ES-I3 (cell line): ENCODE measurements at regions not wholly inside any gene's neighbourhood (a gene's known extent, or its start where the extent isn't known, plus 50 kb on each side); places are given as distances from the start of the nearest gene placed in this dataset.

Source experiments
- H3K36me3 ChIP-seq: 2 replicates; pipeline ENCODE4 v1.6.1; 2013; ENCODE audit warnings: mild to moderate bottlenecking, low read length, control low read depth, moderate library complexity; ENCODE audit not compliant: insufficient read depth
- H3K4me1 ChIP-seq: 2 replicates; pipeline ENCODE4 v1.6.1; 2013; ENCODE audit warnings: mild to moderate bottlenecking, control low read depth, low read length; ENCODE audit not compliant: insufficient read depth
- H3K9ac ChIP-seq: 2 replicates; pipeline ENCODE4 v1.6.1; 2013; ENCODE audit warnings: low read depth, mild to moderate bottlenecking, low read length, moderate library complexity
- H3K9me3 ChIP-seq: 2 replicates; pipeline ENCODE4 v1.6.1; 2013; ENCODE audit warnings: mild to moderate bottlenecking, low read length, moderate library complexity; ENCODE audit not compliant: control insufficient read depth, insufficient read depth

DNA sequence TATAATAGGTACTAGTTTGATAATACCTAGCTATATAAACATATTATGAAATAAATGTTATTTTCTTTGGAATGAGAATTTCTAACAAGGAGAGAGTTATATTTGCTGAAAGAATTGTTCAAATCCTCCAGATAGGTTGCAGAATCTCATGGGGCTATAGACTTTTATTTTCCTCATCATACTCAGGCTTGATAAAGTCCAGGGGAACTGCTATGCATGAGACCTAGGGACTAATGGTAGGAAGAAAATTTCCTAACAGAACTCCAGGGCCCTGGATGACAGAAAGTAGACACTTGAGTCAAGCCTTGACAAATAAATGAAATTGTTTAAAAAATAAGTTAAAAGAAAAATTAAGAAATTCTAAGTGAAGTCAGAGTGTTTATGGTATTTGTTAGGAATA lies 138.5 kb upstream of the DACH1 start:
- Histone ChIP-seq H3K4me1 (no peaks in the 10 kb centered on the region; the same call in 1 of the 2 replicates), H3K9me3 (no peaks in the 10 kb centered on the region), H3K9ac (no peak overlapping the region), H3K36me3 (no peaks in the 10 kb centered on the region)

DNA sequence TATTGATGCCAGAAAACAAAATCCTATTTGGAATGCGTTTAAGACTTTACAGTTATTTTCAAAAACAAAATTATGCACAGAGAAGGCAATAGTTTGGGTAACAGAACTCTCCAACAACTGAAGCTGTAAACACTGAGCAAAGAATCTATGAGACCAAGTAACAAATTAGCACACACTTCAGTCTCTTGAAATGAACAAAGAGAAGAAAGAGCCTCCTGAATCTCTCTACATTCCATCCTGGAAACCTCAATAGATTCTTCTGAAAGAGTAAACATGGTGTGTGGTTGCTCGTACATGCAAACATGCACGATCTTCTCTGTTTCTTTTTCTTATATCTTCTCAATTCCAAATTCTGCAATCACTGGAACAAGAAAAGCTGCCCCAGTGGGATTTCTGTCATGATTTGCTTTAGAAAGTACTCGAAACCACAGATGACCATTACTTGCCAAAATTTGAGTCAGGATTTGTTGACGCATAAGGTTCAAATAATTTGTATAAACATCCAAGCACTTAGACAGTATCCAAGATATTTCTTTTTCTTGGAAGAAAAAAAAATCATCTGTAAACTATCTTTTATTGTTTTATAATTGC lies 137.9 kb upstream of the DACH1 start:
- Histone ChIP-seq H3K4me1 (no peaks in the 10 kb centered on the region; the same call in 1 of the 2 replicates), H3K9me3 (no peaks in the 10 kb centered on the region), H3K9ac (no peak overlapping the region), H3K36me3 (no peaks in the 10 kb centered on the region)

- Histone ChIP-seq H3K4me1 (no peaks in the 10 kb centered on the region; the same call in 1 of the 2 replicates), H3K9me3 (no peaks in the 10 kb centered on the region), H3K9ac (no peak overlapping the region), H3K36me3 (no peaks in the 10 kb centered on the region)
These were observed 137.2 kb upstream of the DACH1 start for GRCh38 chr13:72004246-72004645.

- Histone ChIP-seq H3K9me3 (no peaks in the 10 kb centered on the region), H3K4me1 (no peaks in the 10 kb centered on the region), H3K36me3 (no peaks in the 10 kb centered on the region), H3K9ac (no peak overlapping the region)
These were observed 131.2 kb upstream of the DACH1 start for GRCh38 chr13:71998223-71998622.

DNA sequence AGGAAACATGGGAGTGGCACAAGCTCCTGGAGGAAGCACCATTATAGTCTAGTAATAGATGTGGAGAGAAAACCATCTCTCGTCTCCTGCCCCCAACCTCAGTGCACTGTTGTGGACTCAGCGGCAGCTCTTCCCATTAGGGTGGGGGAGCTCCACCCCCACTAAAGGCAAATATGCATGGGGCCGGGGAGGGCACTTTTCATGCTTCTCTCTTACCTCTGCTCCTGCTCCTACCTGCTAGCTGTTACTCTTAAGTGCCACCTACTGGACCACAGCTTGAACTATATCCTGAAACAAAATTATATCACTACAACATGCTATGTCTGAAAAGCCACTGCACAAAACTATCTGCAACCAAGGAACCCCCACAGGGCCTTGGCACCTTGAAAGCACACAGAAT lies 112.6 kb upstream of the DACH1 start:
- no peaks in the 10 kb centered on the region for H3K36me3 ChIP-seq
- H3K9ac ChIP-seq: no peak overlapping the region
- 0 out of 2 replicates have a peak, but pooled peaks cover 4% of the 10 kb centered on the region for H3K4me1 ChIP-seq
- peaks cover 4% of the 10 kb centered on the region; the same call in 1 of the 2 replicates for H3K9me3 ChIP-seq

DNA sequence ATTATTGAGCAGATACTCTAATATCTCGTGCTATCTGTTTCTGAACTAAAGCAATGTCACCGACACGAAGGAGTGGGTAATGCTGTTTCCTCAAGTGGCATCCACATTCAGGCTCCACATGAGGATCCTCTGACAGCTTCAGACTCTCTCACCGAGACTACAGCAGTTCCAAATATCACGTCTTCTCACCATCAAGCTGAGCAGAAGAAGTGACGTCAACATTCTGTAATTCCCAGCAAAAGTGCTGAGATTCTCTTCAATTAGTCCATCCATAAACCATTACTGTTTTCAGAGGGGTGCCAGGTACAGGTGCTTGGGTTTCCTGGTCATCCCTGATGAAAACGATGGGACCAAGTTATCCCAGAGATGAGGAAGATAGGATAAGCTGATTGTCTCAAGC lies 110.0 kb upstream of the DACH1 start:
- no peak overlapping the region for H3K9ac ChIP-seq
- no peaks in the 10 kb centered on the region; the same call in 1 of the 2 replicates for H3K9me3 ChIP-seq
- H3K36me3 ChIP-seq: no peaks in the 10 kb centered on the region
- H3K4me1 ChIP-seq: 0 out of 2 replicates have a peak, but pooled peaks cover 4% of the 10 kb centered on the region

- H3K9ac ChIP-seq: no peak overlapping the region
- no peaks in the 10 kb centered on the region for H3K9me3 ChIP-seq
These were observed 101.0 kb upstream of the DACH1 start for GRCh38 chr13:71967990-71968389.

GRCh38 chr13:71964491-71965100 lies 97.6 kb upstream of the DACH1 start:
- Histone ChIP-seq H3K36me3 (no peaks in the 10 kb centered on the region), H3K9me3 (no peaks in the 10 kb centered on the region), H3K4me1 (peaks cover 3% of the 10 kb centered on the region; the same call in 1 of the 2 replicates), H3K9ac (no peak overlapping the region)

More at GRCh38 chr13:71967990-71968389, 101.0 kb upstream of the DACH1 start:
- H3K4me1 ChIP-seq: peaks cover 3% of the 10 kb centered on the region; the same call in 1 of the 2 replicates
- H3K36me3 ChIP-seq: no peaks in the 10 kb centered on the region

DNA sequence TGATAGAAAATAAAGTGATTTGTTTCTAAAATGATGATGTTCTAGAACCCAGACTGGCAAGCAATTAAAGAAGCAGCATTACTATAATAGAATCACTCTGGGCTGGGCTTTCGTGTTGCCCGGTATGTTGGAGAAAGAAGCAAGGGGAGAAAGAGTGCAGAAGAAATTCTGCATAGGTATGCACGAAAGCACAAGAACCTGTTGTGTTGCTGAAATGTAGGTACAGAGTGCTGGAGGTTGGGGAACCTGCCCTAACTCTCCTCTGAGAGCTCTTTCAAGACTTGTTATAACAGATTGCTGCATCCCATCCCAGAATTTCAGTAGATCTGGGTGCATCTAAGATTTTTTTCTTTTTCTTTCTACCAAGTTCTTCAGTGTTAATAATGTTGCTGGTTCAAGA lies 95.7 kb upstream of the DACH1 start:
- Histone ChIP-seq H3K9ac (no peak overlapping the region), H3K4me1 (peaks cover 1% of the 10 kb centered on the region; the same call in 1 of the 2 replicates), H3K9me3 (no peaks in the 10 kb centered on the region), H3K36me3 (no peaks in the 10 kb centered on the region)

DNA sequence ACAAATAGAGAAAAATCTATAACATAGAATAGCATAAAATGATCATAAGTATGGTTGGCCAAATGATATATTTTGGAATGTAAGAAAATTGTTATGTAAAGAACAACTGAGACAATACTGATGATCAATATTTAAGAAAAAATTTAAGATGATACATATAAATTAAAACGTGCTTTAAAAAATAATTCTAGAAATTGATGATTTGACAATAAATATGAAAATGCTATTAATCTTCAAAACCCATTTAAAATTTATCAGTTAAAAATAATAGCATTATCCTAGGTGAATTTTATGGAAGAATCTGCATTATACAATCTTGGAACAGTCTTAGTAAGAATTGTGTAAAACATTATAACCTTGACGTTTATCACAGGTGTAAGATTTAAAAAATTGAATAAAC lies 95.1 kb upstream of the DACH1 start:
- Histone ChIP-seq H3K9me3 (no peaks in the 10 kb centered on the region), H3K9ac (no peak overlapping the region), H3K36me3 (no peaks in the 10 kb centered on the region), H3K4me1 (no peaks in the 10 kb centered on the region)

DNA sequence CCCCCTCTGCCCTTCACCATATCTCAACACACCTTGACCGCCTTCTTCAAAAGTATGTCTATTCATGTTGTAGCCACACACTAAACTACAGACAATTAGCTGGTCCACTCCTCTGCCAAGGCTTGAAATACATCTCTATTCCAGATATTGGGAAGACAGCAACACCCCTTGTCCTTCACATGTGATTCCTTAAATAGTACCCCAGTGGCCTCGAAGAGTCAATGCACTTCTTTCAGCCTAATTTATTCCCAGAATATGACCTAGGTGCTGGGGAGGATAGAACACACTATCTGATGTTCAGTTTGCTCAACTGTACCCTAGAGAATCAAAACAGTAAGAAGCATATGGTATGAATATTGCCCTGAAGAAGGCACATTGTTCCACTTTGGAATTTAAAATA lies 82.4 kb upstream of the DACH1 start:
- Histone ChIP-seq H3K36me3 (no peaks in the 10 kb centered on the region), H3K9me3 (no peaks in the 10 kb centered on the region), H3K9ac (no peak overlapping the region), H3K4me1 (no peaks in the 10 kb centered on the region)

DNA sequence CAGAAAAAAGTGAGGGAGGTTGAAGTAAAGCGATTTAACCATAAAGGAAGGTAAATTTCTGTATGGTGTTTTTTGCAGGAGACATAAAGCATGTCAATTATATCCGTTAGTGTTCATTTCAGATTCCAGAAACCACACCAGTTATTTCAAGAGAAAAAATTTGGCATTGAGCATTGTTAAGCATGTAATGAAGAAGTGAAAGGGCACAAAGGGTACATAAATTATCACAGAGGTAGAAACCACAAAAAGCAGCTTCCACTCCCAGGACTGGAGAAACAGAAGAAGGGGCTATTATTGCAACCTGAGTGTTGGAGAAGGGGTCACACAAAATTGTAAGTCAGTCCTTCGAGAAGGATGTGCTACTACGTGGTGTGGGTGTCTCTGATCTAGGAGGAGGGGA lies 72.2 kb upstream of the DACH1 start:
- no peaks in the 10 kb centered on the region for H3K36me3 ChIP-seq
- no peaks in the 10 kb centered on the region for H3K9me3 ChIP-seq
- no peak overlapping the region for H3K9ac ChIP-seq
- H3K4me1 ChIP-seq: no peaks in the 10 kb centered on the region

DNA sequence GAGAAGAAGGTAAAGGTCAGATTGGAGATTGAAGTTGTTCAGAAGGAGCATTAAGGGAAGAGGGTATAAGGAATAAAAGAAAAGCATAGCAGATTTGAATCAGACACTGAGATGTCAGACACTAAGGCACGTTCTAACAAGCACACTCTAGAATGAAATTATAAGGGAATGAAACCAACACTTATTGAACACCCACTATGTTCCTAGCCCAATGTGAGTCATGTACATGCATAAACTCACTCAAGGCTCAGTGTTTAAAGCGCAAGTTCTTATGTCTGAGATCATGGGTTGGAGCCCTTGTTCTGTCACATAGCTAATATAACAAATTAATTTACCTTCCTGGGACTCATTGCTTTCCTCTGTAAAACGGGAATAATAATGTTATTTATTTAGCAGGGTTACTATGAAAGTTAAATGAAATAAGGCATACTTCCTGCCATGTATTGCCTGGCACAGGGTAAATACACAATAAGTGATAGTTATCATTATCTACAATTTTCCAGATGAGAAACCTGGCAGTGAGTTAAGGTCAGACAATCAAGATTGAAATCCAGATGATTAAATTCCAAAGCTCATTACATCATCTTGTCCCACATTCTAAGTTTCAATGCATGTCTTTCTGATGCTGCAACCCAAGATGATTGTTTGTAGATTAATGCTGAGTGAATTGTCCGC lies 68.3 kb upstream of the DACH1 start:
- Histone ChIP-seq H3K36me3 (no peaks in the 10 kb centered on the region), H3K4me1 (no peaks in the 10 kb centered on the region), H3K9ac (no peak overlapping the region), H3K9me3 (no peaks in the 10 kb centered on the region)

- H3K4me1 ChIP-seq: no peaks in the 10 kb centered on the region
- no peaks in the 10 kb centered on the region for H3K36me3 ChIP-seq
- no peak overlapping the region for H3K9ac ChIP-seq
- H3K9me3 ChIP-seq: no peaks in the 10 kb centered on the region
These were observed 57.9 kb upstream of the DACH1 start for GRCh38 chr13:71924931-71925330.

- no peak overlapping the region for H3K9ac ChIP-seq
- no peaks in the 10 kb centered on the region for H3K4me1 ChIP-seq
- H3K9me3 ChIP-seq: no peaks in the 10 kb centered on the region
- no peaks in the 10 kb centered on the region for H3K36me3 ChIP-seq
These were observed 55.2 kb upstream of the DACH1 start for GRCh38 chr13:71922194-71922593.
